HG03097 (cell line): ENCODE measurements at regions not wholly inside any gene's neighbourhood (a gene's known extent, or its start where the extent isn't known, plus 50 kb on each side); places are given as distances from the start of the nearest gene placed in this dataset.

Experiments
- ATAC-seq: cut with Tn5 transposase; IDR thresholded peaks from one replicate; pipeline ENCODE4 v1.9.1; 2021; ENCODE audit not compliant: unreplicated experiment, low FRiP score

- ATAC-seq: no peak
Observed at GRCh38 chr15:35911052-35911777, 365.2 kb upstream of the DPH6 start.

- no peak for ATAC-seq
Observed at GRCh38 chr15:35912196-35912595, 366.2 kb upstream of the DPH6 start.

GRCh38 chr15:35914573-35914972 lies 368.6 kb upstream of the DPH6 start:
- ATAC-seq: no peak

GRCh38 chr15:35921046-35921445 lies 375.1 kb upstream of the DPH6 start:
- ATAC-seq: no peak

GRCh38 chr15:35925275-35926006 lies 379.5 kb upstream of the DPH6 start:
- no peak for ATAC-seq

- ATAC-seq: no peak
Observed at GRCh38 chr15:35926007-35926380, 380.0 kb upstream of the DPH6 start.

- no peak for ATAC-seq
Observed at GRCh38 chr15:35928847-35929246, 382.9 kb upstream of the DPH6 start.

- no peak for ATAC-seq
Observed at GRCh38 chr15:35929740-35930444, 383.9 kb upstream of the DPH6 start.

- ATAC-seq: no peak
Observed at GRCh38 chr15:35931799-35932341, 385.9 kb upstream of the DPH6 start.

GRCh38 chr15:35932531-35932930 lies 386.6 kb upstream of the DPH6 start:
- ATAC-seq: no peak

GRCh38 chr15:35933531-35933930 lies 387.6 kb upstream of the DPH6 start:
- ATAC-seq: no peak

- ATAC-seq: no peak
Observed at GRCh38 chr15:35934383-35935049, 388.6 kb upstream of the DPH6 start.

GRCh38 chr15:35936284-35936683 lies 390.3 kb upstream of the DPH6 start:
- ATAC-seq: no peak

GRCh38 chr15:35937380-35937779 lies 391.4 kb upstream of the DPH6 start:
- ATAC-seq: no peak

- ATAC-seq: no peak
Observed at GRCh38 chr15:35944945-35945585, 399.1 kb upstream of the DPH6 start.

- no peak for ATAC-seq
Observed at GRCh38 chr15:35953424-35953823, 407.5 kb upstream of the DPH6 start.

- ATAC-seq: no peak
Observed at GRCh38 chr15:35956056-35956455, 410.1 kb upstream of the DPH6 start.

GRCh38 chr15:35958021-35958420 lies 412.1 kb upstream of the DPH6 start:
- ATAC-seq: no peak

GRCh38 chr15:35958975-35959374 lies 413.0 kb upstream of the DPH6 start:
- no peak for ATAC-seq

- ATAC-seq: no peak
Observed at GRCh38 chr15:35963326-35963725, 417.4 kb upstream of the DPH6 start.
